ENCODE measurements at regions not wholly inside any gene's neighbourhood (a gene's known extent, or its start where the extent isn't known, plus 50 kb on each side); places are given as distances from the start of the nearest gene placed in this dataset.

DNA sequence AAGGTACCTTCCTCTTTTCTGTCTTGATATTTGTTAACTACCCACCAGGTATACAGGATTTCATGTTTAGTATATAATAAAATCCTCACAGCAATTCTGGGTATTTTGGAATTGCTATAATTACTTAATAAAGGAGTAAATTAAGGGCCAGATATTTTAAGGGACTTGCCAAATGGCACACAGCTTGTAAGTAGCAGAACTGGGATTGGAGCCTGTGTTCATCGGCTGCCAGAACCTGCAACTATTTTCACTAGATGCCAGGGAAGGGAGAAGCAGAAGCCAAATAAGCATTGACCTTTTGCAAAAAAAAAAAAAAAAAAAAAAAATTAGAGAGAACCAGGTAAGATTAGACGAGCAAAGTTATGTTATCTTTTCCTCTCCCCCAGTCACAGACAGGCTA lies 683.3 kb upstream of the CADM2 start:
- no peaks in the 10 kb centered on the region for H4K20me1 ChIP-seq (ENCODE audit: insufficient read depth, poor library complexity, severe bottlenecking)
- H3K4me3 ChIP-seq, result no peak overlapping the region
- WGBS (ENCODE audit: low lambda C conversion rate, missing lambda C conversion rate), result 82% methylated on average over 2 of the region's 2 CpGs
- H2AFZ ChIP-seq, result no peak overlapping the region
- no peak overlapping the region for H3K27ac ChIP-seq
- H3K9me2 ChIP-seq (replicated peaks; ENCODE audit: insufficient read depth), result no peaks in the 10 kb centered on the region
- H3K4me1 ChIP-seq (ENCODE audit: insufficient read depth), result no peaks in the 10 kb centered on the region
- H3K9me3 ChIP-seq (ENCODE audit: low read depth), result no peaks in the 10 kb centered on the region
- H3K27me3 ChIP-seq, result no peaks in the 10 kb centered on the region
- H3K79me2 ChIP-seq, result no peaks in the 10 kb centered on the region
- no peaks in the 10 kb centered on the region for H3K36me3 ChIP-seq (replicated peaks; ENCODE audit: insufficient read depth, low read depth)
- no peak for TF ChIP-seq EZH2phosphoT487 (IDR thresholded peaks at IDR 0.05; ENCODE audit: low read depth, severe bottlenecking, unreplicated experiment)
- TF ChIP-seq, protein P1, sequence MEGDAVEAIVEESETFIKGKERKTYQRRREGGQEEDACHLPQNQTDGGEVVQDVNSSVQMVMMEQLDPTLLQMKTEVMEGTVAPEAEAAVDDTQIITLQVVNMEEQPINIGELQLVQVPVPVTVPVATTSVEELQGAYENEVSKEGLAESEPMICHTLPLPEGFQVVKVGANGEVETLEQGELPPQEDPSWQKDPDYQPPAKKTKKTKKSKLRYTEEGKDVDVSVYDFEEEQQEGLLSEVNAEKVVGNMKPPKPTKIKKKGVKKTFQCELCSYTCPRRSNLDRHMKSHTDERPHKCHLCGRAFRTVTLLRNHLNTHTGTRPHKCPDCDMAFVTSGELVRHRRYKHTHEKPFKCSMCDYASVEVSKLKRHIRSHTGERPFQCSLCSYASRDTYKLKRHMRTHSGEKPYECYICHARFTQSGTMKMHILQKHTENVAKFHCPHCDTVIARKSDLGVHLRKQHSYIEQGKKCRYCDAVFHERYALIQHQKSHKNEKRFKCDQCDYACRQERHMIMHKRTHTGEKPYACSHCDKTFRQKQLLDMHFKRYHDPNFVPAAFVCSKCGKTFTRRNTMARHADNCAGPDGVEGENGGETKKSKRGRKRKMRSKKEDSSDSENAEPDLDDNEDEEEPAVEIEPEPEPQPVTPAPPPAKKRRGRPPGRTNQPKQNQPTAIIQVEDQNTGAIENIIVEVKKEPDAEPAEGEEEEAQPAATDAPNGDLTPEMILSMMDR (IDR thresholded peaks at IDR 0.05; ENCODE audit: poor library complexity), result no peak
- no peak for TF ChIP-seq EZH2 (IDR thresholded peaks at IDR 0.05; ENCODE audit: borderline replicate concordance)
- DNase-seq (ENCODE audit: low spot score), result no peak
- no peak overlapping the region for H3K4me2 ChIP-seq

DNA sequence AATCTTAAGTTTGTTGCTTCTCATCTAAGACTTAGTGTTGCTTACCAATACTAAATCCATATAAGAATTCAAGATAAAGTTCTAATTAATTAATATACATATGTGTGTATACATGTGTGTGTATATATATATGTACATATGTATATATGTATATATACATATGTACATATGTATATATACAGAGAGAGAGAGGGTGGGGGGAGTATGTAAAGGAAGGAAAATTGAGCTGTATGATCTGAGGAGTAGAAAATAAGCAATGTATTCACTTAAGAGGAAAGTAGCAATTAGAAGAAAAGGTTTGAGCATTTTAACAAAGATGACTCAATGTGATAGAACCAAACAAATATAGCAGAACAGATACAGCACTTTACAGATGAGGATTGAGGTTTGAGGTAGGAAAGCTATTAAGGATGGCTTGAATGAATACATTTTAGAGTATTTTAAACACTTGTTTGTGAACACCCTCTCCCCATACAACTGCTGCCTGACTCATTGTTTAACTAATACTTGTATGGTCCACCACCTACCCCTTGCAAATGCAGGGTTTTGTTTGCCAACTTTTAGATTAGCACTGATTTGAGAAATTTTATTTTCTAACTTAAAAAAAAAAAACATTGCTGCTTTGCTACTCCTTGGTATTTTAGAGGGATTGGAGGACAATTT lies 681.1 kb upstream of the CADM2 start:
- Histone ChIP-seq H2AFZ (no peak overlapping the region), H3K9me3 (ENCODE audit: low read depth) (no peaks in the 10 kb centered on the region), H3K36me3 (replicated peaks; ENCODE audit: insufficient read depth, low read depth) (no peaks in the 10 kb centered on the region), H3K4me2 (no peak overlapping the region), H3K4me1 (ENCODE audit: insufficient read depth) (no peaks in the 10 kb centered on the region), H3K79me2 (no peaks in the 10 kb centered on the region), H3K4me3 (no peak overlapping the region), H3K27me3 (no peaks in the 10 kb centered on the region), H3K9me2 (replicated peaks; ENCODE audit: insufficient read depth) (no peaks in the 10 kb centered on the region), H4K20me1 (ENCODE audit: insufficient read depth, poor library complexity, severe bottlenecking) (no peaks in the 10 kb centered on the region), H3K27ac (no peak overlapping the region)
- TF ChIP-seq, protein P1 (IDR thresholded peaks at IDR 0.05; ENCODE audit: poor library complexity), result no peak
- TF ChIP-seq EZH2phosphoT487 (IDR thresholded peaks at IDR 0.05; ENCODE audit: low read depth, severe bottlenecking, unreplicated experiment) (no peak), EZH2 (IDR thresholded peaks at IDR 0.05; ENCODE audit: borderline replicate concordance) (no peak)
- DNase-seq (ENCODE audit: low spot score), result no peak

DNA sequence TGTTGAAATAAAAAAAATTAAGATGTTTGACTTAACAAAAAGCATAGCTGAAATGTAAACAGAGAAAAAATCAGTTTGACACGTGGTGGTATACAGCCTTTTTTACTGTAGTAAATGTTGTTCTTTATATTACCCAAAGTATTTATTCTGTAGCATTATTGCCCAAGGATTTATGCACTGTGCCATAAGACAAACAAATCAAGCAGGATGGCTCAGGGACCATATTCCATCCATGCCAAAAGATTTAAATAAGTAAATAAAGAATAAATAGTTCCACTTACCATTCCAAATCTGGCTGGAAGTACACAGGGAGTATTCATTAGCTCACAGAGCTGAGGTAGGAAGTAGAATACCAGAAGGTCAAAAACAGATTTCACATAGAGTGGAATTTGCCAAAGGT lies 666.7 kb upstream of the CADM2 start:
- WGBS (ENCODE audit: low lambda C conversion rate, missing lambda C conversion rate), result 38% methylated on average over 1 of the region's 1 CpG
- TF ChIP-seq EZH2 (IDR thresholded peaks at IDR 0.05; ENCODE audit: borderline replicate concordance) (no peak), EZH2phosphoT487 (IDR thresholded peaks at IDR 0.05; ENCODE audit: low read depth, severe bottlenecking, unreplicated experiment) (no peak)
- TF ChIP-seq, protein P1 (IDR thresholded peaks at IDR 0.05; ENCODE audit: poor library complexity), result no peak
- no peaks in the 10 kb centered on the region for H3K36me3 ChIP-seq (replicated peaks; ENCODE audit: insufficient read depth, low read depth)
- no peaks in the 10 kb centered on the region for H4K20me1 ChIP-seq (ENCODE audit: insufficient read depth, poor library complexity, severe bottlenecking)
- H3K9me2 ChIP-seq (replicated peaks; ENCODE audit: insufficient read depth), result no peaks in the 10 kb centered on the region
- no peak overlapping the region for H2AFZ ChIP-seq
- DNase-seq (ENCODE audit: low spot score), result no peak
- no peak overlapping the region for H3K4me2 ChIP-seq
- H3K4me1 ChIP-seq (ENCODE audit: insufficient read depth), result no peaks in the 10 kb centered on the region
- no peaks in the 10 kb centered on the region for H3K27me3 ChIP-seq
- H3K9me3 ChIP-seq (ENCODE audit: low read depth), result no peaks in the 10 kb centered on the region
- H3K27ac ChIP-seq, result no peak overlapping the region
- no peak overlapping the region for H3K4me3 ChIP-seq
- no peaks in the 10 kb centered on the region for H3K79me2 ChIP-seq

Data from hepatocyte (in vitro differentiated cells).